OCI-LY7 (cell line): ENCODE measurements at regions not wholly inside any gene's neighbourhood (a gene's known extent, or its start where the extent isn't known, plus 50 kb on each side); places are given as distances from the start of the nearest gene placed in this dataset.

Experiments used
- CTCF ChIP-seq: fragments of 200-600 bp; sonication (generic); conservative IDR thresholded peaks from 2 replicates; pipeline ENCODE4 v1.5.1; 2014; ENCODE audit warnings: mild to moderate bottlenecking, antibody characterized with exemption, low read length, moderate library complexity, mixed read lengths
- EZH2phosphoT487 ChIP-seq: fragments of 200-600 bp; sonication (generic); IDR thresholded peaks from 2 replicates; pipeline ENCODE4 v1.6.1; 2018; ENCODE audit warnings: low read depth, borderline replicate concordance, mild to moderate bottlenecking, mixed run types, antibody characterized with exemption, low read length, moderate library complexity, mixed read lengths

GRCh38 chr17:14690704-14691103 is 389.8 kb downstream of the HS3ST3B1 start:
- TF ChIP-seq CTCF (no peak), EZH2phosphoT487 (no peak)
